ENCODE measurements at regions not wholly inside any gene's neighbourhood (a gene's known extent, or its start where the extent isn't known, plus 50 kb on each side); places are given as distances from the start of the nearest gene placed in this dataset.

- TF ChIP-seq EZH2phosphoT487 (IDR thresholded peaks at IDR 0.05; ENCODE audit: borderline replicate concordance, low read length) (no peak), CTCF (IDR thresholded peaks at IDR 0.05; ENCODE audit: low read depth, low read length, poor library complexity, severe bottlenecking) (no peak)
These were observed 63.0 kb upstream of the CCSER1 start for GRCh38 chr4:90064196-90064595.
